CD4-positive, alpha-beta T cell treated with Interferon gamma for 1 hour (primary cell): ENCODE measurements at regions not wholly inside any gene's neighbourhood (a gene's known extent, or its start where the extent isn't known, plus 50 kb on each side); places are given as distances from the start of the nearest gene placed in this dataset.
"Not testable (repeated sequence)": the region's sequence is repeated elsewhere in the genome, so short reads cannot be mapped to it uniquely, and the experiment has no call there.

Source experiments
- DNase-seq: peaks from one replicate; pipeline ENCODE4 v3.0.0-alpha.2; 2020

DNA sequence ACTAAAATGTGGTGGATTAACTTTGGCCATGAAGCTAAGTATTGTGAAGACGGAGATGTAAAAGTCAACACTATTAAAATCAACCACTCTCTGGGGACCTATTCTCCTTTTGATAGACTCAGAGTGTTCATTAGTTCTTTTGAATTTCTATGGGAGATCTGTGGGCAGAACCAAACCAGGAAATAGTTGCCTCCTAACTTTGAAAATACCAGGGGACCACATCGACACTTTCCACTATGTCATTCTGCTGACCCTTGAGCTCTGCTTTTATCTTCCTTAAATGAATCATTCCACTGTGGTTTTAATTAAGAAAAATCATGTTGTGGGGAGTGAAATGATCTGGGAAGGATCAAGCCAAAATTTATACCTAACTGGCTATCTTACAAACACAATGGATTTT is 960.5 kb downstream of the GATA3 start:
- DNase-seq, result no peak

DNA sequence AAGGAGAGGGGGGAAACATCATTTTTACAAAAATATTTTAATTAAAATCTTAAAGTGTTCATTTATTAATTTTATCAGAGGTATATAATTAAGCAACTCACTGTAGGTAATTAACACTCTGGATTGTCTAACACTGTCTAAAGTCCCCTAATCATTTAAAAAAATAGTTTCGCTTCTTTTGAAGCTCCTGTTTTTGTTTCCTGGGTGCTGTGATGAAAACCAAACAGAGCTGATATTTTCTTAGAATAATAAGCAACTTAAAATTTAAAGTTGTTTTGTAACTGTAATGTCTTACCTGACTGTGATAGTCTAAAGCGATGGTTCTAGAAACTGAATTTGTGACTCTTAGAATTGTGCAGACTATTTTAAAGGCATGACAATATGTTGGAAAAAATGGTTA is 961.0 kb downstream of the GATA3 start:
- no peak for DNase-seq

DNA sequence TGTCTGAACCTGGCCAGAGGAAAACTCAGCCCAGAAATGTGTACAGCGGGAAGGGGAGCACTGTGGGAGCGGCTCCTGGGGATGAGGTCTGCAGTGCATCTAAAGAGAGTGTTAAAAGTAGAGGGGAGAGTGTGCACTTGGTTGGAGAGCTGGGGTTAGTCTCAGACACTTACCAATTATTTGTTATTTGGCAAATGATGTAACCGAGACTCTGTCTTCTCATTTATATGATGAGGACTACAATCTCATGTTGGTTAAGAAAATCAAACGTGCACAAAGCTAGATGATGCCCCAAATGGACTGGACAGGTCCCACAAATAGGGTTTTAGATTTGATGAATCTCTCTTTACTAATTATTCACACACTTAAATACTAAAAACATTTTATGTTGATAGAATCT is 962.4 kb downstream of the GATA3 start:
- no peak for DNase-seq

DNA sequence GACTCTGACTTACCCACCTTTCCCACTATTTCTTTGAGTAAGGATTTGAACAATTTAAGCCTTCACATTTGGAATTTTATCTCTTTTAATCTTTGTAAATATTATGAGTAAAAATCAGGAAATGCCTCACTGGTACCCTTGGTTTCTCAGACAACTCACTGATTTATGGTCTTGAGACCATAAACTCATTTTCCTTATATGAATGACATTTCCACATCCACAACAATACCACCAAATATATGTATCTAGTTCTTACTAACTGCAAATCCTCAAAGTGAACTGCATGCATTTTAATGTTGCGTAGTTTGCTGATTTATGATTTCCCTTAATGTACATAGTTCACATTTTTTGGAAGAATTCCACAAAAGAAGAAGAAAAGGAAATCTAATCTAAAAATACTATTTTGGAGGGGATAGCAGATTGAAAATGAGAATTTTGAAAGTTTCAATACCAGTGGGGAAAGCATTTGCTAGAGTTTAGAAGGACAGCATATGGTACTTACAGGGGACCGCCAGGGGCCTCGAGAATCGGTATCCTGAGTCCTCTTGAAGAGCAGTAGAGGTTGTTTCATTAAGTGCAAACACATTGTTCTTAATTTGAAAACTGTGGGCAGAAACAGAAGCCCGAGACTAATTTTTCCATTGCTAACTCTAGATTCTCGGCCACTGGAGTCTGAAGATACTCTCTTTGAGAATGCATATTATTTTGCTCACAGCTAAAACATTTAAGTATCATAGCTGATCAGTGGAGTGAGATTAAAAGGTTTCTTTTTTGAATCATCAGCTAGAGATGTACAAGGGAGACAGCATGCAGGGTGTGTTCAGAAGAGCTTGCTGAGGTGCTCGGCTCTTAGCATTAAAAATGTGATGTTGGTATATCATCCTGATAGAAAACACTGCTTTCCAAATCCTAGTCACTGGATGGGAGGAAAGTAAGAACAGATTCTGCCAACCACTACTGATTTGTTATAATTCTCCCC is 964.0 kb downstream of the GATA3 start:
- DNase-seq, result no peak

DNA sequence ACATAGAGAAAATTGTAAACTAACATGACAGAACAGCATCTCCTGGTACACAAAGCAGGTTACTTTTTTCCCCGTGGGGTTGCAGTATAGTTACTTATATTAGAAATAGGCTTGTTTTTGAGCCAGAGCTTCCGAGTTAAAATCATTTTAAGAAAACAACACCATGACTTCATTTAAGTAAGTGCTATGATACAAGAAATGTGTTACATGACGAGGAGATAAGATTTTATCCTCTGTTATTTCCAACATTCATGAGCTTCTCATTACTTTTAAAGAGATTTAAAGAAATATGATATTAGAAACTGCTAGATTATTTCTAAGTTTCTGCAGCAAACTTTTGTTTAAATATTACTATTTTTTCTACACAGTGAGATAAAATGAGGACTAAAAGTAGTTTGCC is 968.7 kb downstream of the GATA3 start:
- DNase-seq, result no peak

DNA sequence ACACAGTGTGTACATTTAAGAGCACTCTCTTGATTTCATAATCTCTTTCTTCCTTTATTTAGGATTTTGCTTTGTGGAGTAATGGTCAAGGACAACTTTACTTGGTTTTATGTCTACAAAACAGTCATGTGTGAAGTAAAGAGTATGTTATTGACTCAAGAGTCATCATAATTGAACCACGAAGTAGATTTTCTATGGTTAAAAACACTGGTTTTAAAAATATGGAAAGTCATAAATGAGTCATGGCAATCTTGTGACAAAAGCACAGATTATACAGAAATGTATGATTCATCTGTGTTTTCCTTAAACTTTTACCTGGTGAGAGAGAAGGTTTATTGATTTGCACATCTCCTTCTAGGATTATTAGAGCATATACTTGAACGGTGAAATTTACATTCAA is 969.7 kb downstream of the GATA3 start:
- DNase-seq, result no peak

DNA sequence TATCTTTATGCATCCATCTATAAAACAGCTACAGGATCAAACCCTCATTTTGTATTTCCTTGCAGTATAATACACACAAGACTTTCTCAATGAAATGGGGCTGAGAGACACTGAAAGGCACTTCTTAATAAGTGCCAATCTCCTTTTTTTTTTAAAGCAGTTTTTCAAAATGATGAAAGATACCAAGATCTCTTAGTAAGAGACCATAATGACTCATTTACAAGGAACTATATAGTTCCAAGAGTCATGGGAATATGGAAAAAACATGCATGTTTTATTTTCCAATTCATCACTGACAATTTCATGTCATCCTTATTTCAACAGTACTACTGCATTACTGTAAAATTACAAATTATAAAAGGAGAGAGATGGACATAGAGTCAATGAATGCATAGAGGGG is 973.7 kb downstream of the GATA3 start:
- no peak for DNase-seq

DNA sequence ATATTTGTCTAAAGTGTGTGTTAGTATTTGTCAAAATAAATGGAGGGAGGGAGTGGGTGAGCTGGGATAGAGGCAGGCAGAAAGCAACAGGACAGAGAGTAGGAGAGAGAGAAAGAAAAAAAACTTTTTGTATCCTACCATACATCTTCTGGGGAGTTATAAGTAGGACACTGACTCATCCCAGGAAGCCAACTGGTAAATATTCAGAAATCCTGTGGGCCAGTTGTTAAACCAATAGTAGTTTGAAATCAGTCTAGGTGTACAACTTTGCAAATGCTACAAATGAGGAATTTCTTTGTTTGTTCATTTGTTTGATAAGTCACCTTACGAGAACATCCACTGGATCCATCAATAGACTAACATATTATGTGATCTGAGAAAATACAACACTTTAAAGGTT is 980.9 kb downstream of the GATA3 start:
- DNase-seq, result no peak

DNA sequence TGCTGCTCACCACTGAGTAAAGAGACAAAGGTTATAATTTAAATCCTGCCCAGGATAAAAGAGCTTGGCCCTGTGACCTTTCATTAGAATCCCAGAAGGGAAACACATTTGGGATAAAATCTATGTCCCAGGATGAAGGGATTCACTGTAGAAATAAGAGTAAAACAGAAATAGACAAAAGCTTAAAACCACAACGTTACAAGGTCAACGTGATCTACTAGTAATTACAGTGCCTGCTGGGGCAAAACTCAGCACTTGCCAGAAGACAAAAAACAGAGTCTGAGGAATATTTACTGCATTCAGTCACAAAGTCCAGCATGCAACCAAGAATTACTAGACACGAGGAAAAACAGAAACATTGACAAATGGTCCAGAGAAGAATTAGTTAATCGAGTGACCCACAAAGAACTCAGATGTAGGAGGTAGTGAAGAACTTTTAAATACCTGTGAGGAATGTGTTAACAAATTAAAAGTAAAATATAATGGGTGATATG is 982.3 kb downstream of the GATA3 start:
- no peak for DNase-seq

DNA sequence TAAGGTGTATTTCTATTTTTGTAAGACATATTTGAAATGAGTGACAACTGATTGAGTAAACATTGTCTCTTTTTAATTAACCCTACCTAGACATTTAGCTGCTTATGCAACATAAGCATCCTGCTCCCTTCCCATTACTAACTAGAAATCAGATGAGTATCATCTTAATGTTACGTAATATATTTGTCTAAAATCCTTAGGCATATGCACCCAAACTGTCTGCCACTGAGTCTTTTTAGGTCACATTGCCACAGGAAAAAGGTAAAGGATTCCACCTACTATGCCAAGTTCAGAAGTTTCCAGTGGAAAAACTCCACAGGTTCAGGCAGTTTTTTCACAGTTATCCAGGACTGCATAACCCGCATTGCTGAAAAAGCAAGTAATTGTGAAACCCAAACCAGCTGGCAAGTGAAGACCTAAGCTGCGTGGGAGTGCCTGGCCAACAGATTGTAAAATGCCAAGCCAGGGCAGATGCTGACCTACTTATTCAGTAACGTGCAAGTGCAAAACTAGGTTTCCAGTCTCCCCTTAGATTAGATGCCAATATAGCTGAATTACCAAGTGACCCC is 983.7 kb downstream of the GATA3 start:
- DNase-seq, result no peak

DNA sequence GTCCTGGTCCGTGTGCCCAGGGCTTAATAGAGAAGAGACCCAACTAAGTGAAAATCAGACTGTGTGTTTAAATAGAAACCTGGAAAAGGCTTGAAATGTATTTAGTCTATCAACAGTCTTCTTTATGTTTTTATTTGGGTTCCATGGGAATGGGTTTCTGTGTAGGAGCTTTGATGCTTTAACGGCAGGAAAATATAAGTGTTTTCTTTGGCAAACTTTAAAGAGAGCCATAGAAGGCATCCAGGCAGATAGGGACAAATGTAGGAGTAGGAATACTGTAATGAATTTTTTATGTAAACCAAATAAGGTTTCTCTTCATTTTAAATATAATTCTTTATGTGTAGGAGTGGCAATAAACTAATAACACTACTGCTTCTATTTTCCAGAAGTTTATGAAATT is 989.0 kb downstream of the GATA3 start:
- no peak for DNase-seq

DNA sequence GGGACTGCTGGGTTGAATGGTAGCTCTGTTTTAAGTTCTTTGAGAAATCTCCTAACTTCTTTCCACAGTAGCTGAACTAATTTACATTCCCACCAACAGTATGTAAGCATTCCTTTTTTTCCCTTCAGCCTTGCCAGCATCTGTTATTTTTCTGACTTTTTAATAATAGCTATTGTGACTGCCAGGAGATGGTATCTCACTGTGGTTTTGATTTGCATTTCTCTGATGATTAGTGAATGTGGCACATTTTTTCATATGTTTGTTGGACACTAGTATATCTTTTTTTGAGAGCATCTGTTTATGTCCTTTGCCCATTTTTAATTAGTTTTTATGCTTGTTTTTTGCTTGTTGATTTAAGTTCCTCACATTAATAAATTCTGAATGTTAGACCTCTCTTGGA is 990.8 kb downstream of the GATA3 start:
- no peak for DNase-seq

DNA sequence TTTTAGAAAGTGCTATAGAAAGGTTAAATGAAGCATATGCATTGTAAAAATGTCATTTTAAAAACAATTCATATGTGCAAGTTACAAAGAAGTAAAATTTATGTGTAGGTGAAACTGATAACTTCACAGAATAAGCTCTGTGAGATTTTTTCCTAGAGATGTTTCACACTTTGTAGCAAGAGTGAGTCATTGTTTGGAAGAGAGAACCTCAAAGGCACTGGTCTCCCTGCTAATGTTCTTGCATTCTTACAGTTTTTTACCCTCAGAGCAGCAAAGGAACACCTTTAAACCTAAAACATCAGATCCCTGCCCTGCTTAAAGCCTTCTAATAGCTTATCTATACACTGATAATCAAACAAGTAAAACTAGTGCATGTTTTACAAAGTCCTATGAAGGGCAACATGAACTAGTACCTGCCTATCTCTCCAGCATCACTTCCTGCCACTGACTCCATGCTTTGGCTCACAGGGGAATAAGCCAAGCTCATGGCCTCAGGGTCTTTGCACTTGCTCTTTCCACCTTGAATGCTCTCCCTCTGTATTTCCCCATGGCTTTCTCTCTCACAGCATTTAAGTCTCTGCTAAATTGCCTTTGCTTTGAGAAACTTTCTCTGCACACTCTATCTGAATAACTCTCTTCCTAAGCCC is 997.0 kb downstream of the GATA3 start:
- no peak for DNase-seq

DNA sequence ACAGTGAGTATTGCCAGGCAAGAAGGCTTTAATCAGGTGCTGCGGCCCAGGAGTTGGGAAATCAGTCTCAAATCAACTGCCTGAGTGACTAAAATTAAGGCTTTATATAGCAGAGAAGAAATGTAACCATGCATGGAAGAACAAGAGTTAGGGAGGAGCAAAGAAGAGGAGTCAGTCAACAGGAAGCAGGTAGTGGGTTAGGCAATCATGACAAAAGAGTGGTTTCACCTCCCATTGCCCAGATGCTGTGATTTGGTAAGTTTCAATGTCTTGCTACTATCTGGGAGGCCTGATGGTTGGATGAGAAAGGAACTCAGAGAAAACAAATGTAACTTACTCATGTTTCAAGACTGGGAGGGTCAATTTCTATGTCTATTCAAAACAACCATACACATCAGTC is 998.3 kb downstream of the GATA3 start:
- DNase-seq, result no peak

DNA sequence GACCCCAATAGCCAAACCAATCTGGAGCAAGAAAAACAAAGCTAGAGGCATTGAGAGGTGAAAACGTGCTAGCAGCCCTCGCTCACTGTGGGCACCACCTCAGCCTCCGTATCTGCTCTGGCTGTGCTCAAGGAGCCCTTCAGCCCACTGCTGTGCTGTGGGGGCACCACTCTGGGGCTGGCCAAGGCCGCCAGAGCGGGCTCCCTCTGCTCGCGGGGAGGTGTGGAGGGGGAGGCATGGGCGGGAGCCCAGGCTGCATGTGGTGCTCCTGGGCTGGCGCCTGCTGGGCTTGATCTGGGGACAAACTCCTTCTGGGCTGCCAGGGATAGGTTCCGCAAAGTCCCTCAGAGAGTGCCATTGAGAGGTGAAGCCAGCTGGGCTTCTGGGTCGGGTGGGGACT is 1002.0 kb downstream of the GATA3 start:
- DNase-seq, result no peak

DNA sequence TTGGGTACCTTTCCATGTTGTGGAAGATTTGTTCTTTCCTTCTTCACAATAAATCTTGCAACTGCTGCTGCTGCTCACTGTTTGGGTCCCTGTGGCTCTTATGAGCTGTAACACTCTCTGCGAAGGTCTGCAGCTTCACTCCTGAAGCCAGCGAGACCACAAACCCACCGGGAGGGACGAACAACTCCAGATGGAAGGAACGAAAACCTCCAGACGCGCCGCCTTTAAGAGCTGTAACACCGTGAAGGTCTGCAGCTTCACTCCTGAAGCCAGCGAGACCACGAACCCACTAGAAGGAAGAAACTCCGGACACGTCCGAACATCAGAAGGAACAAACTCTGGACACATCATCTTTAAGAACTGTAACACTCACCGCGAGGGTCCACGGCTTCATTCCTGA is 1002.8 kb downstream of the GATA3 start:
- DNase-seq, result not testable (repeated sequence)

DNA sequence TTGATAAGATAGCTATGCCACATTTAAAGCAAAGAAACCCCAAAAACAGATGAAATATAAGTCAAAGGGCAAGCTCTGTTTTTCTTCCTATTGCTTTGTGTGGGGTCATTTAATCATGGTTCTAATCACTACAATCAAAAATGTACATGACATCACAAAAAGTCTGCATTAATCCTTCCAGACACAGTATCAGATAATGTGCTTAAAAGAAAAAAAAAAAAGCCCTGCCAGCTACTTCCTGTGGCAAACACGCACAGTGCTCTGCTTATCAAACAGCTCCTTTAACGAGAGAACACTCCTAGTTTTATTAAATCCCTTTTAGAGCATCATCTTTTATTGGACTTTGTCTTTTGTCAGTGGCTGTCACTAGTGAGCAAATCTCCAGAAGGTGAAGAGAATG is 1005.8 kb downstream of the GATA3 start:
- DNase-seq, result no peak

DNA sequence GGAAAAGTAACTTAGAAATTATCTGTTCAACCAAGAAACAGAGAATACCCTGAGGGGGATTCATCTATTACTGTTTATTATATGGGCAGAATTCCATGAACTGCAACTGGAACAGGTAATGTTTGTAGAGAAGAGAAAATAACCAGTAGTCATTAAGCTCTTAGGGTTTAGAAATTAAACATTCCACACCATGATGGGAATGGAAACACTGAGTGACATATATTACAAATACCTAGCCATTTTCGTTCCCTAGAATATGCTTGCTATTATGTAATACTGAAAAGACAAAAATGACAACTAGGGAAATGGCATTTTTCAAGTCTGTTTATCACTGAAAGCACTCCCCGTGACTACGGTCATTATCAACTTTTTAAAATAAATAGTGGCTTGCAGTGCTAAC is 1007.4 kb downstream of the GATA3 start:
- DNase-seq, result no peak

DNA sequence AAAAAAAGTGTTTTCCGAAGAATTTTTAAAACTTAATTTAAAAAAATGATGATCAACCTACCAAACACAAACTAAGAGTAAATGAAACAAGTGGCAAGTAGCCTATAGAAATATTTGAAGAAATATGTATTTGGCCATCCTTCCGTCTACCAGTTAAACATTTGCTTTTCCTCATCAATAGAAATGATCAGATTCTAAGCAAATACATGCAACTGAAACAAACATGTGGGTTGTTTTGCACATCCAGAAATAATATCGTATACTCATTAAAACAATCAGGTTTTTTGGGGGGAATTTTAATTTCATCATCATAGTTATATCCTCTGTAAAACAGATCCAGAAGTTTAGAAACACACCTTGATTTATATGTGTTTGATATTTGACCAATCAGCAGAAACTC is 1011.7 kb downstream of the GATA3 start:
- no peak for DNase-seq

DNA sequence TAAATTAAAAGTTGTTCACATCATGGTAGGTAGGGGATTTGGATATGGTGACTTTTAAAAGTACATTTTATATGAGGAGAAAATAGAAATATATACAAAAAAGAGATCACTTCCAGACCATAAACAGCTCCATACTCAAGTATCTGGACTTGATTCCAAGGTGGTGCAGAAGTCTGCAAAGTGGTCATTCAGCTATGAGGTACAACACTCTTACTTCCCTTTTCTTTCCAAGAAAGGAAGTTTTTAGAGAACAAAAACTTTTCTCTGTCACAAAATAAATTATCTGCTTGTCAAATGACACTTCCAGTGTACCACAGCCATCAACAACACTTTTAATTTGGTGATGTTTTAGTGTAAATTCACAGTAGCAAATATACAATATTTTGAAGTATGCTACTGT is 1013.5 kb downstream of the GATA3 start:
- no peak for DNase-seq

DNA sequence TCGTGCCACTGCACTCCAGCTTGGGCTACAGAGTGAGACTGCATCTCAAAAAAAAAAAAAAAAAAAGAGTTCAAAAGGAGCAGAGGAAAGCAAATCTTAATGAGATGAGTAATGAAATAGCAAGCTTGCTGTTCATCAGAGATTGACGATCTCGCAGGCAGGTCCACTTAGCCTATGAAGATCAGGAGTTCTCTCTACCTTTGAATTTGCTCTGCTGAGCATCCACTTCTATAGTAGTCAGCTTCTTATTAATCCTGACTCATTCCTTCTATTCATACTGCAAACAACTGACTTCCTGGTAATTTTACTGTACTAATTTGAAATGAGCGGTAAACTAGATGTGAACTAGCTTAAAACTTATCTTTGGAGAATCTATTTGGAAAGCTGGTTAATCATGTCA is 1014.6 kb downstream of the GATA3 start:
- no peak for DNase-seq

DNA sequence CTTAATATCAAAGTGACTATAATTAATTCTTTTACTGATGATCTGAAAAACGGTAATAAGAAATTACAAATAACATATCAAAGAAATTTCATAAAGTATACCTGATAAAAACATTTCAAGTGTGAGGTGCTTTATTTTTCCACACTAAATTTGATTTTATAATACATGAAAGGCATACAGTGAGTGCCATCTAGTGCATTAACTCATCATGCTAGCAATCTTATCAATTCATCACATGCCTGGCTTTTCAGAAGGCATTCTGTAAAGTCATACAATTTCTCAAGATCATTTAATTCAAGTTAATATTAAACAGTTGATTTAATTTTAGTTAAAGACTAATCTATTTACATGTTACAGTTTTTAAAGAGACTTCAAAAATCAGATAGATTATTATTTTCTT is 1020.9 kb downstream of the GATA3 start:
- DNase-seq, result no peak

DNA sequence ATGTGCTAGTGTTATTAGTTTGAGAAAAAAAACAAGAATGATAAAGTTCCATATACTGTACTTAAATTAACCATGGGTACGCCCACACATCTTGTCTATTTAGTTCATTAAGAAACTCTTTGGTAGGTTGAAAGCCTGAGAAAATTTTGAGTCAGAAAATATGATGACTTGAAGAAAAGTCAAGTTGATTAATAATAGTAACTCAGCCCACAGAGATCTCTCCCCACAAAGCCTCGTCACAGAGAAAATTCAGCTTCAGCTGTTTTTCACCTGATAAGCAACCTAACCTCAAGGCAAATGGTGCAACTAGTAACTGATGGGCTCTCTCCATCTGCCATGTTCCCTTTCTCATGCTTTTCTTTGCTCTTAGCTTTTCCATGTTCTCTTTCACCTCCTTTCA is 1021.6 kb downstream of the GATA3 start:
- no peak for DNase-seq

DNA sequence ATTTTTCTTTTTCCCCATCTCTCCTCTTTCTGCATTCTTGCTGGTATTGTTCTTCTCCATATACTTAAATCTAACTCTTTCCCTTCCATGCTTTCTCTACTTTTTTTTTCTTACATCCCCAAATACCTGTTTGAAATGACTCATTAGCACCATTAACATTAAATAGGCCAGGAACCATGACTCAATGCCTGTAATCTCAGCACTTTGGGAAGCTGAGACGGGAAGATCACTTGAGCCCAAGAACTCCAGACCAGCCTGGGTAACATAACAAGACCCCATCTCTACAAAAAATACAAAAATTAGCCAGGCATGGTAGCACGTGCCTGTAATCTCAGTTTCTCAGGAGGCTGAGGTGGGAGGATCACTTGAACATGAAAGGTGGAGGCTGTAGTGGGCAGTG is 1026.8 kb downstream of the GATA3 start:
- DNase-seq, result no peak
